ENCODE measurements at regions not wholly inside any gene's neighbourhood (a gene's known extent, or its start where the extent isn't known, plus 50 kb on each side); places are given as distances from the start of the nearest gene placed in this dataset.

- TF ChIP-seq POLR2A (IDR thresholded peaks at IDR 0.05) (no peak), CTCF (IDR thresholded peaks at IDR 0.05) (no peak), POLR2AphosphoS5 (IDR thresholded peaks at IDR 0.05) (no peak)
Measured at GRCh38 chr20:40893610-40894236, 134.9 kb upstream of the TOP1 start.

Data from breast epithelium (tissue), 3 donors.